Mesenchymal stem cell (in vitro differentiated cells and primary cell): ENCODE measurements at regions not wholly inside any gene's neighbourhood (a gene's known extent, or its start where the extent isn't known, plus 50 kb on each side); places are given as distances from the start of the nearest gene placed in this dataset.

Experiments
- DNase-seq: peaks from one replicate; pipeline ENCODE4 v3.0.0-alpha.2; 2013
- H2AFZ ChIP-seq: one replicate; pipeline ENCODE4 v1.6.1; 2013; ENCODE audit warnings: low read depth, mild to moderate bottlenecking, control low read depth, inconsistent platforms, low read length, moderate library complexity
- H2AK5ac ChIP-seq: 2 replicates; pipeline ENCODE4 v1.6.1; 2013; ENCODE audit warnings: low read length, moderate library complexity, mild to moderate bottlenecking, inconsistent platforms; ENCODE audit not compliant: severe bottlenecking
- H2BK120ac ChIP-seq: one replicate; pipeline ENCODE4 v1.6.1; 2013; ENCODE audit warnings: low read depth, mild to moderate bottlenecking, inconsistent platforms, low read length, moderate library complexity
- H2BK12ac ChIP-seq, 2 experiments: one replicate each; pipeline ENCODE4 v1.6.1; 2013; ENCODE audit warnings: inconsistent platforms in 2 of 2, low read length in 2 of 2, mild to moderate bottlenecking in 2 of 2, moderate library complexity in 2 of 2, control low read depth in 1 of 2
- H2BK15ac ChIP-seq: one replicate; pipeline ENCODE4 v1.6.1; 2013; ENCODE audit warnings: mild to moderate bottlenecking, low read depth, inconsistent platforms; ENCODE audit not compliant: poor library complexity, severe bottlenecking
- H2BK5ac ChIP-seq: 2 replicates; pipeline ENCODE4 v1.6.1; 2013; ENCODE audit warnings: low read depth, mild to moderate bottlenecking, low read length, control low read depth, inconsistent platforms; ENCODE audit not compliant: poor library complexity, severe bottlenecking
- H3K14ac ChIP-seq, 2 experiments: one replicate each; pipeline ENCODE4 v1.6.1; 2013; ENCODE audit warnings: inconsistent platforms in 2 of 2, low read length in 2 of 2, control low read depth in 1 of 2, mild to moderate bottlenecking in 1 of 2, moderate library complexity in 1 of 2
- H3K18ac ChIP-seq, 2 experiments: one replicate each; pipeline ENCODE4 v1.6.1; 2013; ENCODE audit warnings: inconsistent platforms in 2 of 2, low read length in 2 of 2, control low read depth in 1 of 2, low read depth in 1 of 2, mild to moderate bottlenecking in 1 of 2
- H3K23ac ChIP-seq, 2 experiments: one replicate each; pipeline ENCODE4 v1.6.1; 2013; ENCODE audit warnings: inconsistent platforms in 2 of 2, low read length in 2 of 2, mild to moderate bottlenecking in 2 of 2, moderate library complexity in 2 of 2, control low read depth in 1 of 2
- H3K27ac ChIP-seq: 2 replicates; pipeline ENCODE4 v1.5.1; 2013; ENCODE audit warnings: mild to moderate bottlenecking, moderate library complexity, low read length, control low read depth, inconsistent platforms; ENCODE audit not compliant: poor library complexity, severe bottlenecking
- H3K27me3 ChIP-seq, 2 experiments: 2 replicates each; pipeline versions ENCODE4 v1.6.1 to v1.7.0; 2013; ENCODE audit warnings: low read length in 2 of 2, mild to moderate bottlenecking in 2 of 2, moderate library complexity in 2 of 2, control low read depth in 1 of 2, inconsistent platforms in 1 of 2; ENCODE audit not compliant: control insufficient read depth in 1 of 2, insufficient read depth in 1 of 2
- H3K36me3 ChIP-seq, 2 experiments: 2 replicates each; pipeline versions ENCODE4 v1.6.1 to v1.7.0; 2013; ENCODE audit warnings: low read length in 2 of 2, control low read depth in 1 of 2, inconsistent platforms in 1 of 2, low read depth in 1 of 2, mild to moderate bottlenecking in 1 of 2; ENCODE audit not compliant: insufficient read depth in 2 of 2, control insufficient read depth in 1 of 2
- H3K4ac ChIP-seq, 2 experiments: one replicate each; pipeline ENCODE4 v1.6.1; 2013; ENCODE audit warnings: inconsistent platforms in 2 of 2, low read length in 2 of 2, mild to moderate bottlenecking in 2 of 2, moderate library complexity in 2 of 2, control low read depth in 1 of 2, low read depth in 1 of 2
- H3K4me1 ChIP-seq: 2 replicates; pipeline ENCODE4 v1.6.1; 2013; ENCODE audit warnings: low read depth, low read length, control low read depth; ENCODE audit not compliant: control insufficient read depth, insufficient read depth
- H3K4me2 ChIP-seq: 2 replicates; pipeline ENCODE4 v1.6.1; 2013; ENCODE audit warnings: low read length, mild to moderate bottlenecking, inconsistent platforms; ENCODE audit not compliant: poor library complexity, severe bottlenecking
- H3K4me3 ChIP-seq, 2 experiments: 2 replicates each; pipeline versions ENCODE4 v1.5.1 to v1.7.0; 2013; ENCODE audit warnings: low read length in 2 of 2, mild to moderate bottlenecking in 2 of 2, control low read depth in 1 of 2, low read depth in 1 of 2; ENCODE audit not compliant: insufficient read depth in 1 of 2
- H3K79me1 ChIP-seq: replicated peaks from 2 replicates; pipeline ENCODE4 v1.6.1; 2013; ENCODE audit warnings: mild to moderate bottlenecking, control low read depth, low read length, inconsistent platforms; ENCODE audit not compliant: poor library complexity, severe bottlenecking
- H3K9ac ChIP-seq: 2 replicates; pipeline ENCODE4 v1.7.0; 2013; ENCODE audit warnings: mild to moderate bottlenecking, low read length, moderate library complexity
- H3K9me3 ChIP-seq: 2 replicates; pipeline ENCODE4 v1.7.0; 2013; ENCODE audit warnings: mild to moderate bottlenecking, low read length; ENCODE audit not compliant: control insufficient read depth
- H4K8ac ChIP-seq: one replicate; pipeline ENCODE4 v1.6.1; 2013; ENCODE audit warnings: inconsistent platforms, mild to moderate bottlenecking, low read length, moderate library complexity
- H4K91ac ChIP-seq: one replicate; pipeline ENCODE4 v1.6.1; 2013; ENCODE audit warnings: mild to moderate bottlenecking, low read length, inconsistent platforms
- WGBS: methylation state at CpG from one replicate; pipeline ENCODE4 v1.1.7; 2013; ENCODE audit warnings: mixed read lengths; 5-methylcytosine and 5-hydroxymethylcytosine counted together

DNA sequence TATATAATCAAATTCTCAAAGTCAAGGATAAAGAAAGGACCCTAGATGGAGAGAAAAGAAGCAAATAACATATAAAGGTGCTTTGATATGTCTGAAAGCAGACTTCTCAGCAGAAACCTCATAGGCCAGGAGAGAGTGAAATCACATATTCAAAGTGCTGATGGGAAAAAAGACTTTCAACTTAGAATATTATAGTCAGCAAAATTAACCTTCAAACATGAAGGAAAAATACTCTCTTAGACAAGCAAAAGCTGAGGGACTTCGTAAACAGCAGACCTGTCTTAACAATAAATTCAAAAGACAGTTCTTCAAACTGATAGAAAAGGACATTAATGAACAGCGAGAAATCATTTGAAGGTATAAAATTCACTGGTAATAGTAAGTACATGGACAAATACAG is 107.2 kb upstream of the KCNH7 start:
- Histone ChIP-seq H3K23ac (no peak overlapping the region), H2BK5ac (no peak overlapping the region), H2BK15ac (no peak overlapping the region), H2BK120ac (no peak overlapping the region), H2BK12ac (no peak overlapping the region), H3K36me3 (no peaks in the 10 kb centered on the region), H3K4ac (no peak overlapping the region), H3K79me1 (no peaks in the 10 kb centered on the region), H3K27ac (no peak overlapping the region), H3K18ac (no peak overlapping the region), H3K4me1 (no peaks in the 10 kb centered on the region), H2AFZ (no peak overlapping the region), H3K4me3 (no peak overlapping the region), H4K91ac (no peak overlapping the region), H4K8ac (no peak overlapping the region), H3K9me3 (peaks cover 19% of the 10 kb centered on the region), H3K9ac (no peak overlapping the region), H3K4me2 (no peak overlapping the region), H2AK5ac (no peak overlapping the region), H3K27me3 (no peaks in the 10 kb centered on the region), H3K14ac (no peak overlapping the region)
- DNase-seq: no peak
- WGBS: no CpG with 5 or more reads among the region's 2 CpGs

DNA sequence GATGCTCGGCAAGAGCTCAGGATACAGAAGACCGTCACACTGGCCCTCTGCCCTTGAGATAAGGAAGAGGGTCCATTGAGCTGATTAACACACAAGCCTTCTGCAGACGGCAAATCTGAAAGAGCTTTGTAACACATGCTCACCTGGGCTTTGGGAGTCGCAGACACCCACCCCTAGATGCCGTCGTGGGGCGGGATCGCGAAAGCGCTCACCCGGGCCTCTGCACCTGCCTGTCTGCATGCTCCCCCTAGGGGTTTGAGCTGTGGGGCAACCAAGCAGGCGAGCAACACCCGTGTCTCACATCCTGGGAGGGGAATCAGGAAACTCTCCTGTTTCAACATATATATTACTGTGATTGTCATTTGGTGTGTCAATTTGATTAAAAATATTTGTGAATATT is 99.8 kb upstream of the KCNH7 start:
- H3K18ac ChIP-seq: no peak overlapping the region
- H2AK5ac ChIP-seq: no peak overlapping the region
- no peak overlapping the region for H2BK12ac ChIP-seq
- H3K23ac ChIP-seq: no peak overlapping the region
- WGBS: 42% methylated on average over 11 of the region's 13 CpGs
- H3K9ac ChIP-seq: no peak overlapping the region
- no peaks in the 10 kb centered on the region for H3K27me3 ChIP-seq
- H3K79me1 ChIP-seq: no peaks in the 10 kb centered on the region
- no peak overlapping the region for H4K8ac ChIP-seq
- H4K91ac ChIP-seq: no peak overlapping the region
- H3K4me1 ChIP-seq: no peaks in the 10 kb centered on the region
- no peak overlapping the region for H2AFZ ChIP-seq
- H3K27ac ChIP-seq: no peak overlapping the region
- H2BK15ac ChIP-seq: no peak overlapping the region
- no peak overlapping the region for H3K4me2 ChIP-seq
- no peaks in the 10 kb centered on the region for H3K36me3 ChIP-seq
- no peak overlapping the region for H2BK120ac ChIP-seq
- H3K4me3 ChIP-seq: no peak overlapping the region
- no peak overlapping the region for H3K4ac ChIP-seq
- peaks cover 27% of the 10 kb centered on the region for H3K9me3 ChIP-seq
- DNase-seq: no peak
- H2BK5ac ChIP-seq: no peak overlapping the region
- H3K14ac ChIP-seq: no peak overlapping the region

DNA sequence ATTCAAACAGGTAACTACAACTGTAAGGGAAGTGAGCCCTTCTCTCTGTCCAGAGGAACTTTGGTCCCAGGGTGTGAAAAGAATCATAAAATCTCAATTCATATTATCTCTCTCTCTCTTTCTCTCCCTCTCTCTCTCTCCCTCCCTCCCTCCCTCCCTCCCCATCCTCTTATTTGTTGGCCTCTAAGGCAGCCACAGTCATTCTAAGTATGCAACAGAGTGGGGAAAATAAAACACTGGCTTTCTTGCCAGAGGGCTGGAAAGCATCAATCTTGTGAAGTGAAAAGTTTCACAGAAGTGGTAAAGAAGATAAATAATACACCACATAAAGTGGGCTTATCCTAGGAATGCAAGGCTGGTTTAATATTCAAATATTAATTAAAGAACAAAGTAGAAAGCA is 95.6 kb upstream of the KCNH7 start:
- H3K14ac ChIP-seq: no peak overlapping the region
- H3K23ac ChIP-seq: no peak overlapping the region
- H2BK120ac ChIP-seq: no peak overlapping the region
- no peaks in the 10 kb centered on the region for H3K79me1 ChIP-seq
- H3K4me1 ChIP-seq: no peaks in the 10 kb centered on the region
- no peaks in the 10 kb centered on the region for H3K27me3 ChIP-seq
- H3K18ac ChIP-seq: no peak overlapping the region
- H2AK5ac ChIP-seq: no peak overlapping the region
- H2BK5ac ChIP-seq: no peak overlapping the region
- no peak overlapping the region for H2AFZ ChIP-seq
- H3K27ac ChIP-seq: no peak overlapping the region
- DNase-seq: peak; percentile 7
- H2BK15ac ChIP-seq: no peak overlapping the region
- no peak overlapping the region for H4K91ac ChIP-seq
- peaks cover 24% of the 10 kb centered on the region for H3K9me3 ChIP-seq
- H4K8ac ChIP-seq: no peak overlapping the region
- H3K4ac ChIP-seq: no peak overlapping the region
- no peak overlapping the region for H3K9ac ChIP-seq
- H3K36me3 ChIP-seq: no peaks in the 10 kb centered on the region
- no peak overlapping the region for H3K4me3 ChIP-seq
- H3K4me2 ChIP-seq: no peak overlapping the region
- H2BK12ac ChIP-seq: no peak overlapping the region

DNA sequence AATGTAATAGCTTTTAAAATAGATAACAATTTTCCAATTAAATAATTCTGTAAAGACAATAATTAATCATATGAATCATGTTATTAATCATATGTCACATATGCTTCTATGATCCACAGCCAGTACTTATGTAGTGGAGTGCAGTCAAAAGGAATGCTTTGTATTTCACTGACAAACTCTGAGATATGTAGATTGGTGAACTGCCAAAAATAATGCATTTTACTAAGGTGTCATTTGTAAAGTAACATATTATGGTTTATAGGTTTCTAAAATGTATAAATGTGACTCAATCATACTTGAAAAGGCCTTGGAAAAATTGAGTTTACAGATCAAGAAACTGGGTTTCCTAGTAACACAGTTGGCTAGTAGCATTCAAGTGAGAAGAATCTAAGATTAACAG is 93.8 kb upstream of the KCNH7 start:
- Histone ChIP-seq H3K4ac (no peak overlapping the region), H2BK15ac (no peak overlapping the region), H3K4me1 (no peaks in the 10 kb centered on the region), H2BK12ac (no peak overlapping the region), H3K27ac (no peak overlapping the region), H3K4me3 (no peak overlapping the region), H3K9ac (no peak overlapping the region), H2AK5ac (no peak overlapping the region), H3K4me2 (no peak overlapping the region), H4K91ac (no peak overlapping the region), H3K18ac (no peak overlapping the region), H3K14ac (no peak overlapping the region), H3K27me3 (no peaks in the 10 kb centered on the region), H2BK5ac (no peak overlapping the region), H3K79me1 (no peaks in the 10 kb centered on the region), H4K8ac (no peak overlapping the region), H2BK120ac (no peak overlapping the region), H3K23ac (no peak overlapping the region), H3K9me3 (peaks cover 20% of the 10 kb centered on the region), H2AFZ (no peak overlapping the region), H3K36me3 (no peaks in the 10 kb centered on the region)
- no peak for DNase-seq
